HFF-Myc (cell line): ENCODE measurements at regions not wholly inside any gene's neighbourhood (a gene's known extent, or its start where the extent isn't known, plus 50 kb on each side); places are given as distances from the start of the nearest gene placed in this dataset.

Source experiments
- DNase-seq: peaks from one replicate; pipeline ENCODE4 v3.0.0-alpha.2; 2011; ENCODE audit warnings: low read depth; ENCODE audit errors: extremely low read depth
- H3K4me3 ChIP-seq: replicated peaks from 2 replicates; pipeline ENCODE4 v1.5.1; 2011; ENCODE audit warnings: low read depth, mild to moderate bottlenecking, control low read depth, low read length
- TF ChIP-seq, protein P1 (sequence below): IDR thresholded peaks from 2 replicates; pipeline ENCODE4 v1.5.1; 2012; ENCODE audit warnings: mild to moderate bottlenecking, low read depth, low read length, control low read depth; ENCODE audit errors: missing control alignments

DNA sequence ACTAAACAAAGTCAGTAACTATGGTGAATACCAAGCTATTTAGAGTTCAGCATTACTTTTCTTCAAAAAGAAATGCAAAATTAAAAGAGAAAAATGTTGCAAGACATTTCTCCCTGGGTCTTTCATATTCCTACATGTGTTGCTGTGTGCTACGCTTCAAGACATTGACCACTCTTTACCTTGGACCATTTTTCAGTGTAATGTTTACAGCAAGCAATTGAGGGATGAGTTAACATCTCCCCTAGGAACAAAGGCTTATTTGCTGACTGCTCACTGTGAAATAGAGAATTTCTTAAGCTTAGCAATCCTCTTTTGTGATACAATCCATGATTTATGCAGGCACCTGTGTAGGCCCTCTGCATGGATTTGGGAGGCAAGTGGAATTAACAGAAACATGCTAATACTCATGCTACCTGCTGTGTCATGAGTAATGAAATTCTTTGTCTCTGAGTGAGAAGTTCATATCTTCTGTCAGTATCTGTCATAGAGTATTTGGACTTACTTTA, 1202.9 kb upstream of the CDH8 start:
- TF ChIP-seq, protein P1, sequence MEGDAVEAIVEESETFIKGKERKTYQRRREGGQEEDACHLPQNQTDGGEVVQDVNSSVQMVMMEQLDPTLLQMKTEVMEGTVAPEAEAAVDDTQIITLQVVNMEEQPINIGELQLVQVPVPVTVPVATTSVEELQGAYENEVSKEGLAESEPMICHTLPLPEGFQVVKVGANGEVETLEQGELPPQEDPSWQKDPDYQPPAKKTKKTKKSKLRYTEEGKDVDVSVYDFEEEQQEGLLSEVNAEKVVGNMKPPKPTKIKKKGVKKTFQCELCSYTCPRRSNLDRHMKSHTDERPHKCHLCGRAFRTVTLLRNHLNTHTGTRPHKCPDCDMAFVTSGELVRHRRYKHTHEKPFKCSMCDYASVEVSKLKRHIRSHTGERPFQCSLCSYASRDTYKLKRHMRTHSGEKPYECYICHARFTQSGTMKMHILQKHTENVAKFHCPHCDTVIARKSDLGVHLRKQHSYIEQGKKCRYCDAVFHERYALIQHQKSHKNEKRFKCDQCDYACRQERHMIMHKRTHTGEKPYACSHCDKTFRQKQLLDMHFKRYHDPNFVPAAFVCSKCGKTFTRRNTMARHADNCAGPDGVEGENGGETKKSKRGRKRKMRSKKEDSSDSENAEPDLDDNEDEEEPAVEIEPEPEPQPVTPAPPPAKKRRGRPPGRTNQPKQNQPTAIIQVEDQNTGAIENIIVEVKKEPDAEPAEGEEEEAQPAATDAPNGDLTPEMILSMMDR: no peak
- H3K4me3 ChIP-seq: no peak overlapping the region
- no peak for DNase-seq

DNA sequence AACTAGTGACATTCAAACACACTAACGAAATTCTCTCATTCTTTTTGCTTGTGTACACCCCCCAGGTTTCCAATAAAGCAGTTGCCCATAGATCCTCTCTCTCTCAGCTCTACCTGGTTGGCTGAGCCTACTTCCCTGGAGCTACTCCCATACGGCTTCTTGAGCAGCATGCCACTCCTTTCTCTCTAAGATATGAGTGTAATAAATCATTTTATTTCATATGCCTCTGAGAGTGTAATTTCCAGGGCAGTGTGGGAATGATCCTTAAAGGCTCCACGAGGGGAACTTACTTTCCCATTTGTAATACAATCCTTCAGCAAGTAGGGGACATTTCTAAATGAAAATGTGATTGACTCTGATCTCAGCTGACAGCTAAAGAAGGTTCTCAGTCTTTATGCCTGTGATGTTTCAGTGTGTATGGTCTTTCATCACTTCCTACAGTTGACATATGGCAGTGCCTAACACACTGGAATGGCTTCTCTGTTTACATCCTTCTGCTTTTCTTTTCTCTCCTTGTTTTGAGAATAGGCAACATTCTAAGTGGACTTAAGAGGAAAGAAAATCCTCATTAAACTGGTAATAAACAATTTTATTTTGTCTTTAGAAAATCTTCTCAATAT, 1194.3 kb upstream of the CDH8 start:
- no peak overlapping the region for H3K4me3 ChIP-seq
- DNase-seq: no peak
- TF ChIP-seq, protein P1: no peak

GRCh38 chr16:63228259-63228658, 1192.0 kb upstream of the CDH8 start:
- TF ChIP-seq, protein P1: no peak
- DNase-seq: no peak
- no peak overlapping the region for H3K4me3 ChIP-seq

DNA sequence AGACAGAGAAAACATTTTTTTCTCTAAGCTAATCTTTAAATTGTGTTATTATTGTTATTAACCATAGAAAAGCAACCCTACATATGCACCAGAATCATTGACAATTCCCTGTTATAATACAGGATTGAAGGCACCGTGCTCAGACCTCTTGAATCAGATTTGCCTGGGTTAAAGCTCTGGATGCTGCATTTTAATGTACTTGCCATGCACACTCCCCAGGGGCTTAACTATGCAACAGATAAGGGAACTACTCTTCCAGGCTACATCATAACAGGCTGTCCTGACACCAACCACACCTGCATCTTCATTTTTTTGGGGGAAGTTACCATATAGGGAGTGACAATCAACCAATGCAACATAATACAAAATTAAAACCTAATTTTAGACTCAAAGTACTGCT, 1187.6 kb upstream of the CDH8 start:
- no peak for DNase-seq
- TF ChIP-seq, protein P1: no peak

DNA sequence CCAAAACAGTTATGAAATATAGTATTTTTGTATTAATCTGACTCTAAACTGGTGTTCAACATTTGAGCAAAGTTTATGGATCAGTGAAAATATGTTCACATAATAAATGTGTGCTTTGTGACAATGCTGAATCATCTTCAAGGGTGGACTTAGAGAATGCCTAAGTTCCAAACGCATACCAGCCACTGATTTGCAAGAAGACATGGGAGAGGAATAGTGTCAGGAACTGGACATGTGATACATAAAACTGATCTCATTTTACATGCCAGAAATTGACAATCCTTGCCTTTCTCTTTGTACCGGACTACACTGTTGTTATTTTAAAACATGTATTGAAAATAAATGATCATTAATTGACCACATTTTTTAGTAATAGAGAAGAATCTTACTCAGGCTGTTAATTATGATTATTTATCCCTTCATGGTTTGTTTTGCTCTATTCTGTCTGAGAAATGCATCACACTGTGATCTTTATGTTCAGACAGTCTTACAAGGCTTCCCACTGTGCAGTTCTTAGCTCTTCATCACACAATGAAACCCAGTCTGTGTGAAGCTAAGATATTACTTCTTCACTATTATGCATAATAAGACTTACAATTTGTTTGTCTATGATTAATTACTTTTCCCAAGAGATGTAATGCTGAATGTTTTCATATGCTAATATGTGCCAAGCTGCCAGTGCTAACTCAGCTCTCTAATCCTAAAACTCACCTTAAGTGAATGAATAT, 1180.6 kb upstream of the CDH8 start:
- no peak for DNase-seq
- TF ChIP-seq, protein P1: no peak
- no peak overlapping the region for H3K4me3 ChIP-seq

More for the DNA sequence above, 1187.6 kb upstream of the CDH8 start:
- no peak overlapping the region for H3K4me3 ChIP-seq

GRCh38 chr16:63201851-63202250, 1165.6 kb upstream of the CDH8 start:
- TF ChIP-seq, protein P1: no peak
- DNase-seq: no peak
- H3K4me3 ChIP-seq: no peak overlapping the region
